Central memory CD8-positive, alpha-beta T cell (primary cell): ENCODE measurements at regions not wholly inside any gene's neighbourhood (a gene's known extent, or its start where the extent isn't known, plus 50 kb on each side); places are given as distances from the start of the nearest gene placed in this dataset.

ENCODE experiments used
- ATAC-seq: fragments of 150-1000 bp; cut with Tn5 transposase; replicated peaks from 2 replicates; pipeline ENCODE4 v1.10.0; 2022; ENCODE audit warnings: mild to moderate bottlenecking, moderate FRiP score, moderate number of reproducible peaks; ENCODE audit not compliant: poor library complexity, severe bottlenecking; ENCODE audit errors: extremely low read depth
- DNase-seq, 2 donors: peaks; one replicate each; pipeline ENCODE4 v3.0.0; 2021; ENCODE audit warnings: low spot score in 2 of 2
- H3K27ac Mint-ChIP-seq: one replicate; pipeline ENCODE4 v1.8.0; 2022; ENCODE audit warnings: low read depth, mild to moderate bottlenecking, moderate library complexity, mixed read lengths
- H3K27me3 Mint-ChIP-seq: one replicate; pipeline ENCODE4 v1.8.0; 2022; ENCODE audit warnings: mixed read lengths
- H3K36me3 Mint-ChIP-seq: one replicate; pipeline ENCODE4 v1.8.0; 2022; ENCODE audit warnings: mild to moderate bottlenecking, moderate library complexity, mixed read lengths; ENCODE audit not compliant: insufficient read depth
- H3K4me1 Mint-ChIP-seq: one replicate; pipeline ENCODE4 v1.8.0; 2022; ENCODE audit warnings: mixed read lengths
- H3K4me3 Mint-ChIP-seq: one replicate; pipeline ENCODE4 v1.8.0; 2022; ENCODE audit warnings: mild to moderate bottlenecking, moderate library complexity, mixed read lengths
- H3K9me3 Mint-ChIP-seq: one replicate; pipeline ENCODE4 v1.8.0; 2022; ENCODE audit warnings: mixed read lengths

- H3K4me1 Mint-ChIP-seq = no peaks in the 10 kb centered on the region
- DNase-seq = no peak
- no peaks in the 10 kb centered on the region for H3K9me3 Mint-ChIP-seq
- no peaks in the 10 kb centered on the region for H3K27me3 Mint-ChIP-seq
- H3K4me3 Mint-ChIP-seq = no peak overlapping the region
- H3K36me3 Mint-ChIP-seq = no peaks in the 10 kb centered on the region
- no peak overlapping the region for H3K27ac Mint-ChIP-seq
- ATAC-seq = no peak
These were observed 58.0 kb upstream of the PGRMC2 start for GRCh38 chr4:128345650-128346049.

GRCh38 chr4:128342762-128343161, 55.1 kb upstream of the PGRMC2 start:
- no peak overlapping the region for H3K27ac Mint-ChIP-seq
- H3K36me3 Mint-ChIP-seq = no peaks in the 10 kb centered on the region
- no peak for ATAC-seq
- no peaks in the 10 kb centered on the region for H3K4me1 Mint-ChIP-seq
- no peaks in the 10 kb centered on the region for H3K27me3 Mint-ChIP-seq
- H3K4me3 Mint-ChIP-seq = no peak overlapping the region
- no peak for DNase-seq
- H3K9me3 Mint-ChIP-seq = no peaks in the 10 kb centered on the region

- ATAC-seq = no peak
- H3K4me1 Mint-ChIP-seq = no peaks in the 10 kb centered on the region
- H3K27ac Mint-ChIP-seq = no peak overlapping the region
- no peaks in the 10 kb centered on the region for H3K9me3 Mint-ChIP-seq
- H3K4me3 Mint-ChIP-seq = no peak overlapping the region
- no peaks in the 10 kb centered on the region for H3K27me3 Mint-ChIP-seq
- no peak for DNase-seq
- no peaks in the 10 kb centered on the region for H3K36me3 Mint-ChIP-seq
These were observed 54.0 kb upstream of the PGRMC2 start for GRCh38 chr4:128341634-128342033.

GRCh38 chr4:128338634-128339355, 51.2 kb upstream of the PGRMC2 start:
- Mint-ChIP-seq H3K4me3 (no peak overlapping the region), H3K27ac (no peak overlapping the region), H3K36me3 (no peaks in the 10 kb centered on the region), H3K9me3 (no peaks in the 10 kb centered on the region), H3K27me3 (no peaks in the 10 kb centered on the region), H3K4me1 (no peaks in the 10 kb centered on the region)
- no peak for ATAC-seq
- DNase-seq = no peak

- no peaks in the 10 kb centered on the region for H3K9me3 Mint-ChIP-seq
- ATAC-seq = no peak
- DNase-seq = no peak
- no peak overlapping the region for H3K27ac Mint-ChIP-seq
- no peaks in the 10 kb centered on the region for H3K36me3 Mint-ChIP-seq
- H3K27me3 Mint-ChIP-seq = no peaks in the 10 kb centered on the region
- H3K4me3 Mint-ChIP-seq = no peak overlapping the region
- no peaks in the 10 kb centered on the region for H3K4me1 Mint-ChIP-seq
These were observed 50.2 kb upstream of the PGRMC2 start for GRCh38 chr4:128337863-128338262.
